ENCODE measurements at regions not wholly inside any gene's neighbourhood (a gene's known extent, or its start where the extent isn't known, plus 50 kb on each side); places are given as distances from the start of the nearest gene placed in this dataset.

DNA sequence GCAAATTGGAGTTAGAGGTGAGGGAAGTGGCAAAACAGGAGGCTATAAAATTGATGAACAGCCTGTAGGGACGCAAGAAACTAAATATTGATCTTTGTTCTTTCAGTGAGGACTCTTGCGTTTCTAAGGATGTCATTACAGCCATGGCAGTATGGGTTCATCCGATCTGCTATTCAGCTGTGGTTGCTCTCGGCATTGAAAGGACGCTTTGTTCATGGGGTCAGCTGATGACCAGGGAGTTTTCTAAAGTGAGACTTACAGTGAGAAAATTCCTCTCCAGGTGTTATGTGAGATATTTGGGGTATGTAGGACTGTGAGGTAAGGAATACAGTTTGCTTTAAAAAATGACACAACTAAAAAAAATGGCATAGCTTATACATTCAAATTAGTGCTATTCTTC, 52.7 kb upstream of the PELI1 start:
- no peaks in the 10 kb centered on the region for H3K36me3 Mint-ChIP-seq (ENCODE audit: low read depth)
- H3K4me3 Mint-ChIP-seq = no peak overlapping the region
- peaks cover 2% of the 10 kb centered on the region for H3K27me3 Mint-ChIP-seq

DNA sequence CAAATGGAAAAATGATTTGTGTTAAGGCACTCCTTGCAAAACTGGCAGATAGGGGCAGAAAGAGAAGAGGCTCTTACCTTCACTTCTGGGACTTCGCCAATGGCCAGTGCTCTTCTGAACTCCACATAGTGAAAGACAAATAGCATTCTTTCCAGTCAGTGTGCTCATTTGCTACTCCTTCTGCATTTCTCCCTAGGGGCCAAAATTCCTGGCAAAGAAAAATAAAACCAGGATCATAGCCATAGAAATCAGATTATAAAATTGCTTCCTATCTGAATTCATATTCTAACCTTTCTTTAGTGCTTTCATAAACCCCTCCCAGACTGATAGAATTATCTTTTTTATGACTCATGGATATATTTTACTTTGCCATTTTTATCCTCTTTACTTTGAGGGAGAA, 56.9 kb upstream of the PELI1 start:
- no peak for DNase-seq
- no peaks in the 10 kb centered on the region for H3K27me3 Mint-ChIP-seq
- H3K4me1 Mint-ChIP-seq = peaks cover 56% of the 10 kb centered on the region
- H3K36me3 Mint-ChIP-seq (ENCODE audit: low read depth) = peaks cover 2% of the 10 kb centered on the region
- H3K27ac Mint-ChIP-seq = no peak overlapping the region
- no peak overlapping the region for H3K4me3 Mint-ChIP-seq
- peaks cover 4% of the 10 kb centered on the region for H3K9me3 Mint-ChIP-seq
- intact Hi-C loops (cut with micrococcal nuclease) = loop anchor here (5.0 kb wide), 1 partner anchor 359 kb away; the partner anchor contains the start of gene UGP2

More for the DNA sequence above, 52.7 kb upstream of the PELI1 start:
- Mint-ChIP-seq H3K4me1 (peaks cover 25% of the 10 kb centered on the region), H3K9me3 (peaks cover under 1% of the 10 kb centered on the region), H3K27ac (no peak overlapping the region)
- no peak for DNase-seq
- intact Hi-C loops (cut with micrococcal nuclease) = no loop called here

DNA sequence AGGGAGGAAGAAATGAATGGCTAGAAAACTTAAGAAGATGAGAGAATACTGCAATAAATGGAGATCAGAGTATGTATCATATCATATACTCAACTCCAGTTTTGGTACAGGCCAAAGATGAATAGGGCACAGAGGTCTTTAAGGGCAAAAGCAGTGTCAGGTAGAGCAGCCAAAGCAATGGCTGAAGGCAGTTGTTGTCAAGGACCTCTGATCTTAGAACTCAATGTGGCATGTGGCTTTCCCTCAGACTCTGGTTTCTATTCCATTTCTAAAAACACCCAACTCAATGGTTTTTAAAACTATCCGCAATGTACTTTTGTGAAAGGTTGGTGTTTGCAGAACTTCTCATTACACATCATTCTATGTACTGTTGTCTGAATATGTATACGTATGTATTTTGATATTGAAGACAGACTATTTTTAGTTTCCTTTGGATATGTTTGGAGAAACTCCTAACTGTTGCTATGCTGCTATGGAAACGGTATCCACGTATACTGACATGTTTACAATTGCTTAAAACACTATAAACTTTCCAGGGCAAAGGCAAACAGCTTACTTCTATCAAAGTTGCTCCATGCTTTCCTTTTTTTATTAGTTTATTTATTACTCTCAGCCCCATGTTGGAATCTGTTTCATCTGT, 58.1 kb upstream of the PELI1 start:
- H3K4me3 Mint-ChIP-seq = no peak overlapping the region
- intact Hi-C loops (cut with micrococcal nuclease) = loop anchor here (5.0 kb wide), 1 partner anchor 360 kb away; the partner anchor contains the start of gene UGP2
- peak overlapping the region; percentile 65 for H3K27ac Mint-ChIP-seq
- H3K4me1 Mint-ChIP-seq = peaks cover 61% of the 10 kb centered on the region
- peaks cover 4% of the 10 kb centered on the region for H3K9me3 Mint-ChIP-seq
- peaks cover 2% of the 10 kb centered on the region for H3K36me3 Mint-ChIP-seq (ENCODE audit: low read depth)
- H3K27me3 Mint-ChIP-seq = no peaks in the 10 kb centered on the region
- no peak for DNase-seq

DNA sequence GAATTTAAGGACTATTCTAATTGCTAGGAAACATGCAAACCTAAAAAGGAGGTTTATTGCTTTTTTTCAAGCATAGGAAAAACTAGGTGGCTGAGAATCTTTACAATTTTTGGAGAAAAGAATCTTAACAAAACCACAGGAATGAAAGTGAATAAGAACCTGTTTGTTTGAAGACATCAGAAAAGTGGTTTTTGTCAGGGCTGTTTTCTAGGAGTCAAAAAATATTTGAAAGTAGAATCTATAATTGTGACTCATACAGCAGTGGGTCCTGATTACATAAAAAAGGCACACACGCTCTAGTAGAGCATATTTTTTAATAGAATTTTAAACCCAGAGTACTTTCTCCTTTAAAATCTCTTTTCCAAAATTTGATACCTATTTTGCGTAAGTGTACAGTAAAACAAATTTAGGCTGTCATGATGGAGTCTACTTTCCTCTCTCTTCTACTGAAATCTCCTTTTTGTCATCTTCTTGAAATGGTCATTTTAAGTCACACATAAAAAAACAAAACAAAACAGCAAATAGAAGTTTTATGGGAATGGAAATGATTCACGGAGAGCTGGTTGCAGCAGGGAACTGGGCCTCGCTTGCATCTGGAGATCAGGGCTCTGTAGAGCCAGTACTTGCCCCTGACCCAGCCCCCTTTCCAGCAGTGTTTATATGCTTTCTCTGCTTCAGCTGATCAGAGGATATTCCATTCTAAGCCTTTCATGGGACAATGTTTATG, 59.1 kb upstream of the PELI1 start:
- no peak for DNase-seq
- H3K27me3 Mint-ChIP-seq = no peaks in the 10 kb centered on the region
- peak overlapping the region; percentile 75 for H3K4me3 Mint-ChIP-seq
- peaks cover 64% of the 10 kb centered on the region for H3K4me1 Mint-ChIP-seq
- intact Hi-C loops (cut with micrococcal nuclease) = loop anchor here (1.0 to 5.0 kb wide), 2 partner anchors 123 to 361 kb away; partner anchors contain the start of gene UGP2
- peaks cover 4% of the 10 kb centered on the region for H3K9me3 Mint-ChIP-seq
- H3K36me3 Mint-ChIP-seq (ENCODE audit: low read depth) = peaks cover 2% of the 10 kb centered on the region
- H3K27ac Mint-ChIP-seq = peak overlapping the region; percentile 75

DNA sequence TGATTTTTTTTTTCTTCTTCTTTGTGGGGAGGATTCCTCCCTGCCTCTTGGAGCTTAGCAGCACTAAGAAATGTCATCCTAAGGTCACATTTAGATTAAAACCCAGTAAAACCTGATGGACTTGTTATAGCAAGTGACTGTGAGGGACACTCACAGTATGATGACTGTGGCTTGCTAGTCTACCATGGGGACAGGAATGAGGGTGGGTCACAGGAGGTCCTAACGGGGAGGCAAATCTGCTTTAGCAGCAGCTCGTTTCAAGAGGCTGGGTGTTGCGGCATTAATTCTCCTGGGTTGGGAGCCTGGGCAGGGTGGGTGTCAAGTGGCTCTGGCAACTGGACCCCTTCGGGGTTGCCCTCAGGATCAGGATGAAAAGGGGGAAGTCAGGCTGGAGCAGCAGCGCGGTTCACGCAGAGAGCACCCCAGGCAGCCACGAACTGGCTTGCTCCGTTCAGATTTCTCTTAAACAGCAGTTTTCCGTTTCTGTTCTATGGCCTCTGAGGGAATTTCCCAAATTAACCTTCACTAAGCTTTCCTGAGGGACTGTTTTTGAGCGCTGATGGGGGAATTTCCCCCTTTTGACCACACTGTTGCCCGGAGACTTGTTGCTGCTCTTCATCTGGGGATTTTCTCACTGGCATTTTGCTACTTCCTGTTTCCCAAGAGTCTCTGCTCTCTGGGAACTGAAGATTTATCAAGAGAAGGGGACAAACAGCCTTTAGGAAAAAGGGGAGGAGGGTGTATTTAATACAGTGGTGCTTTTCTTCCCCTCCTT, 59.8 kb upstream of the PELI1 start:
- DNase-seq = peak; percentile 84
- H3K27ac Mint-ChIP-seq = peak overlapping the region; percentile 75
- H3K9me3 Mint-ChIP-seq = peaks cover 4% of the 10 kb centered on the region
- peak overlapping the region; percentile 75 for H3K4me3 Mint-ChIP-seq
- intact Hi-C loops (cut with micrococcal nuclease) = loop anchor here (1.0 to 5.0 kb wide), 6 partner anchors 10 to 362 kb away; partner anchors contain the start of gene UGP2
- H3K4me1 Mint-ChIP-seq = peaks cover 71% of the 10 kb centered on the region
- peaks cover 2% of the 10 kb centered on the region for H3K36me3 Mint-ChIP-seq (ENCODE audit: low read depth)
- H3K27me3 Mint-ChIP-seq = no peaks in the 10 kb centered on the region

DNA sequence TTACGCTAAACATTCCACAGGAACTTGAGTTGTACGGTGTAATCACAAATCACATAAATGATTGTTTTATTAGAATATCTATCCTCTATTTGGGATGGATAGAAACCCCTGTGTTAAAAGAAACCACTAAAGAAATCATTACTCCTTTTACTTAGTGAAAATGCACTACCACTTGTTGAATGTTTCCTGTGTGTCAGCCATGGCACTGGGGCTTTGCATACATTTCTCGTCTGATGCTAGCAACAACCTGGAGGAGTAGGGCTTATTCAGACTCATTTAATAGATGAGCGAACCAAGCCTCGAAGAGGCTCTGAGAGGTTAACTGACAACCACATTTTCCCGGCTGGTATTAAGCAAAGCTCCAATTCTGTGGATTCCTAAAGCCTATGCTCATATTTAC, 60.5 kb upstream of the PELI1 start:
- Mint-ChIP-seq H3K36me3 (ENCODE audit: low read depth) (peaks cover 2% of the 10 kb centered on the region), H3K4me3 (no peak overlapping the region)

DNA sequence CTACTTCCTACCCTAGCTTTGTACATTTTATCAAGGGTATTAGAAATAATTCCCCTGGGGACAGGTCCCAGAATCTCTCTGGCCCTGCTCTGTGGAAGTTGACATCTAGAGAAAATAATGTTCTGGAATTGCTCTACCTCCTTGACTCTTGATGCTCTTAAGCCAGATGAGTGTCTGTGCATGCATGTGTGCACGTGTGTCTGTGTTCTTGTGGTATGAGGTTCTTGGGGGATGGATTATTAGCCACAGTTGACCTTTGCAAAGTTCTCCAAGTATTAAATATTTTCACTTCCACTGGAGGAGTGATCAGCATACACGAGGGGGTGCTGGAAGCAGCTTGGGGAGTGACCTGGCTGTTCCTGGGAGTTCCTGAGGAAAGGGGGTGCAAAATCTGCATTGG, 61.2 kb upstream of the PELI1 start:
- peaks cover 2% of the 10 kb centered on the region for H3K36me3 Mint-ChIP-seq (ENCODE audit: low read depth)
- H3K27me3 Mint-ChIP-seq = no peaks in the 10 kb centered on the region
- H3K9me3 Mint-ChIP-seq = peaks cover 4% of the 10 kb centered on the region
- peaks cover 67% of the 10 kb centered on the region for H3K4me1 Mint-ChIP-seq
- H3K27ac Mint-ChIP-seq = peak overlapping the region; percentile 34
- no peak overlapping the region for H3K4me3 Mint-ChIP-seq
- DNase-seq = no peak
- intact Hi-C loops (cut with micrococcal nuclease) = loop anchor here (2.0 kb wide), 1 partner anchor 63 kb away; no protein-coding TSS in a partner anchor

More for the DNA sequence above, 60.5 kb upstream of the PELI1 start:
- H3K4me1 Mint-ChIP-seq = peaks cover 72% of the 10 kb centered on the region
- H3K27ac Mint-ChIP-seq = peak overlapping the region; percentile 75
- H3K9me3 Mint-ChIP-seq = peaks cover 4% of the 10 kb centered on the region
- H3K27me3 Mint-ChIP-seq = no peaks in the 10 kb centered on the region
- intact Hi-C loops (cut with micrococcal nuclease) = loop anchor here (1.0 to 5.0 kb wide), 5 partner anchors 10 to 362 kb away; partner anchors contain the start of gene UGP2
- no peak for DNase-seq

DNA sequence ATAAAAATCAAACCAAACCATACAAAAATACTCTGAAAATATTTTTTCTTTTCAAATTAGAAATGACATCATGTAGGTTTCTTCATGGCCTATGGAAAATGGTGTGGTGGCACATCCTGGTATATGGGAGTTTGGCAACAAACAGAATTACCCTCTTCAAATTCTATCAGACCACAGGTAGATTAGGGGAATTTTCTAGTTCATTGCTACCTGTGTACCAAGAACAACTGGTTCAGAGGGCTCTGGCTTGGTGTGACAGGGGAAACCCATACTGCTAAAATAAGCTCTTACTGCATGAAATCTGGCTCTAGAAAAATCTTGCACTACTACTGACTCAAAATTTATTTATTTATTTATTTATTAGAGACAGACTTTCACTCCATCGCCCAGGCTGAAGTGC, 63.4 kb upstream of the PELI1 start:
- peak overlapping the region; percentile 46 for H3K27ac Mint-ChIP-seq
- intact Hi-C loops (cut with micrococcal nuclease) = no loop called here
- H3K4me1 Mint-ChIP-seq = peaks cover 70% of the 10 kb centered on the region
- no peaks in the 10 kb centered on the region for H3K36me3 Mint-ChIP-seq (ENCODE audit: low read depth)
- no peaks in the 10 kb centered on the region for H3K9me3 Mint-ChIP-seq
- no peaks in the 10 kb centered on the region for H3K27me3 Mint-ChIP-seq
- no peak overlapping the region for H3K4me3 Mint-ChIP-seq
- DNase-seq = no peak

DNA sequence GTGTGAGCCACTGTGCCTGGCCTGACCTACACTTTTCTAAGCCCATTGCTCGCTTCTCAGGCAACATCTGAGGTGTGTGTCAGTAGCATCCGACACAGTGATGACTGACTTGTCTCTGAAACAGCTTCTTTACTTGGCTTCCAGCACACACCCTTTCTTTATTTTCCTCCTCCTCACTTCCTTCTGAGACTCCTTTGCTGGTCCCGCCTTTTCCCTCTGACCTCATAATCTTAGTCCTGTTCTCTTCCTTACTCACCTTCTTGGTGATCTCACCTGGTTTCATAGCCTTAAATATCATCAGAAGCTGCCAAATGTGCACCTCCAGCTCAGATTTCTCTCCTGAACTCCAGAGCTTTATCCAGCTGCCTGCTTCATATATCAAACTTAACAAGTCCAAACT, 66.6 kb upstream of the PELI1 start:
- H3K4me1 Mint-ChIP-seq = peaks cover 58% of the 10 kb centered on the region
- intact Hi-C loops (cut with micrococcal nuclease) = loop anchor here (5.0 kb wide), 3 partner anchors 234 to 776 kb away; partner anchors contain the start of genes AFTPH and SLC1A4

DNA sequence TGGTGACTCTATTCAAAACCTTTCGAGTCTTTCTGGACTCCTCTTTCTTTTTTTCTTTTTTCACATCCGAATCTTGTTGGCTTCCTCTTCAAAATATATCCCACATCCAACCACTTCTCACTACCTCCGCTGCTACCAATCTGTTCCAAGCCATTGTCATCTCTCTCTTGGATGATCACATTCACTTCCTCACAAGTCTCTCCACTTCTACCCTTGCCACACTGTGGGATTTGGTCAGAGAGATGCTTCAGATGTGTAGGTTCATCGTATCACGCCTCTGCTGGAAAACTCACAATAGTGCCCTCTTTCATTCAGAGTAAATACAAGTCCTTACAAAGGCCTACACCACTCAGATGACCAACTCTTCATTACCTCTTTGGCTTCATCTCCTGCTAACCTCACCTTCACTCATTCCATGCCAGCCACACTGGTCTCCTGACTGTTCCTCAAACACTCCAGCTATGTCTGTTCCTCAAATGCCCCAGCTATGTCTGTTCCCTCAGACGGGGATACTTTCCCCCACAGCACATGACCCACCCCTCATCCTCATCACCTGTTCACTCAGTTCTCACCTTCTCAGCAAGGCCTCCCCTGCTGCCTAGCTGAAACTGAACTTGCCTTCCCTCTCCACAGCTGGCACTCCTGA, 67.2 kb upstream of the PELI1 start:
- Mint-ChIP-seq H3K4me1 (peaks cover 60% of the 10 kb centered on the region), H3K4me3 (peak overlapping the region; percentile 1)

More for the DNA sequence above, 66.6 kb upstream of the PELI1 start:
- Mint-ChIP-seq H3K36me3 (ENCODE audit: low read depth) (no peaks in the 10 kb centered on the region), H3K4me3 (no peak overlapping the region), H3K27ac (peak overlapping the region; percentile 58), H3K27me3 (no peaks in the 10 kb centered on the region), H3K9me3 (no peaks in the 10 kb centered on the region)
- no peak for DNase-seq

DNA sequence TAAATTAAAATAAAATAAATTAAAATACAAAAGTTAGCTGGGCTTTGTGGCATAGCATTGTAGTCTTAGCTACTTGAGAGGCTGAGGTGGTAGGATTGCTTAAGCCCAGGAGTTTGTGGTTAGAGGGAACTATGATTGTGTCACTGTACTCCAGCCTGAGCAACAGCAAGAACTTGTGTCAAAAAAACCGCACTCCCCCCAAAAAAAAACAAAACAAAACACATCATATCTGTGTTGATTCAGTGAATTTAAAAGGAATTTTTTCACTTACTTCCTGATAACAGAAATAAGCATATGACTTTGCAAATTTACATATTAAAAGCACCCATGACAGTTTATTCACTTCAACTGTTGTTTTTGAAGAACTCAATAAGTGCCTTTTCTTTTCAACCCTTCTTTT, 68.1 kb upstream of the PELI1 start:
- Mint-ChIP-seq H3K36me3 (ENCODE audit: low read depth) (no peaks in the 10 kb centered on the region), H3K27me3 (no peaks in the 10 kb centered on the region), H3K27ac (peak overlapping the region; percentile 97), H3K9me3 (no peaks in the 10 kb centered on the region), H3K4me1 (peaks cover 56% of the 10 kb centered on the region), H3K4me3 (peak overlapping the region; percentile 67)
- intact Hi-C loops (cut with micrococcal nuclease) = loop anchor here (5.0 kb wide), 3 partner anchors 235 to 775 kb away; partner anchors contain the start of genes AFTPH and SLC1A4
- peak; percentile 80 for DNase-seq

More for the DNA sequence above, 67.2 kb upstream of the PELI1 start:
- intact Hi-C loops (cut with micrococcal nuclease) = loop anchor here (5.0 kb wide), 3 partner anchors 234 to 776 kb away; partner anchors contain the start of genes AFTPH and SLC1A4
- H3K27ac Mint-ChIP-seq = peak overlapping the region; percentile 58
- no peaks in the 10 kb centered on the region for H3K27me3 Mint-ChIP-seq
- no peaks in the 10 kb centered on the region for H3K36me3 Mint-ChIP-seq (ENCODE audit: low read depth)
- no peaks in the 10 kb centered on the region for H3K9me3 Mint-ChIP-seq
- no peak for DNase-seq

DNA sequence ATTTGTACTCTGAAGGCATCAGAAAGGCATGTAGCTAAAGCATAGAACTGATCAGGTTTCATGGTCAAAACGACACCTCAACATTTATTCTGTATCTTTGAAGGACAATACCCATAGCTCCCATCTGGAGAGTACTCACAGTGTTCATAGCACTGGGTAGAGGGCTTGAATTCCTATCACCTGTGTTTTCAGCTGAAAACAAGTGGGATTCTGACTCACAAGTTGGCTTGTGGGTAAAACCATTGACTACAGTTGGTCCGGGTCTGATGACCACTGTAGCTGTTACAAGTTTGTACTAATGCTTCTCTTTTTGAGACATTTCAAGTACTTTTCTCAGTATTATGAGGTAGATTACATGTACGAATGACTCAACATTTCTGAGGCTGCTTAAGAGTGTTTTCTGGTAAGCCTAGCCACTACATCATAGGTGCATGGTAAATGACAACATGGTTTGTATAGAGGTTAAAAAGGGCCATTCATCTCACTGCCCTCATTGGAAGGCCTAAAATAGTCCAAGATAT, 68.6 kb upstream of the PELI1 start:
- Mint-ChIP-seq H3K4me1 (peaks cover 53% of the 10 kb centered on the region), H3K4me3 (peak overlapping the region; percentile 67), H3K36me3 (ENCODE audit: low read depth) (no peaks in the 10 kb centered on the region), H3K27ac (peak overlapping the region; percentile 97), H3K9me3 (no peaks in the 10 kb centered on the region), H3K27me3 (no peaks in the 10 kb centered on the region)
- peak; percentile 86 for DNase-seq
- intact Hi-C loops (cut with micrococcal nuclease) = loop anchor here (1.0 to 5.0 kb wide), 4 partner anchors 112 to 774 kb away; partner anchors contain the start of genes AFTPH and SLC1A4

All from activated CD4-positive, alpha-beta T cell treated with anti-CD3 and anti-CD28 coated beads, Interleukin-2, amount 10 ng/mL, durations not matched to agents 24 days and 14 days (primary cell).